H1 (cell line): ENCODE measurements at regions not wholly inside any gene's neighbourhood (a gene's known extent, or its start where the extent isn't known, plus 50 kb on each side); places are given as distances from the start of the nearest gene placed in this dataset.

Experiments
- BACH1 ChIP-seq: IDR thresholded peaks from 2 replicates; pipeline ENCODE4 v1.6.1; 2012; ENCODE audit warnings: low read length, improper control_type of control experiment
- CEBPB ChIP-seq: IDR thresholded peaks from 2 replicates; pipeline ENCODE4 v1.6.1; 2012; ENCODE audit warnings: low read depth, low read length
- CHD2 ChIP-seq: IDR thresholded peaks from 2 replicates; pipeline ENCODE4 v1.6.1; 2012; ENCODE audit warnings: low read length, improper control_type of control experiment
- CTCF ChIP-seq, 3 experiments: IDR thresholded peaks; 1 replicate in 2 of 3; 2 replicates in 1 of 3; pipeline versions ENCODE4 v1.5.1 to v1.6.1; 2011; ENCODE audit warnings: low read length in 3 of 3, mild to moderate bottlenecking in 3 of 3, inconsistent platforms in 2 of 3, low read depth in 1 of 3, moderate library complexity in 1 of 3; ENCODE audit not compliant: insufficient read depth in 1 of 3; ENCODE audit errors: control extremely low read depth in 1 of 3
- EP300 ChIP-seq, 2 experiments: IDR thresholded peaks; 1 replicate in 1 of 2; 2 replicates in 1 of 2; pipeline ENCODE4 v1.6.1; 2011 to 2012; ENCODE audit warnings: low read depth in 2 of 2, low read length in 2 of 2, mild to moderate bottlenecking in 2 of 2, borderline replicate concordance in 1 of 2, inconsistent platforms in 1 of 2, moderate library complexity in 1 of 2
- HDAC6 ChIP-seq: IDR thresholded peaks from one replicate; pipeline ENCODE4 v1.7.1; 2012; ENCODE audit warnings: low read depth, mild to moderate bottlenecking, inconsistent platforms, low read length, moderate library complexity
- JUN ChIP-seq: IDR thresholded peaks from 2 replicates; pipeline ENCODE4 v1.6.1; 2011; ENCODE audit warnings: low read depth, mild to moderate bottlenecking, improper control_type of control experiment, low read length
- JUND ChIP-seq: IDR thresholded peaks from 2 replicates; pipeline ENCODE4 v1.6.1; 2011; ENCODE audit warnings: mild to moderate bottlenecking, improper control_type of control experiment, low read length
- KDM5A ChIP-seq: fragments of 200-600 bp; IDR thresholded peaks from 2 replicates; pipeline ENCODE4 v1.7.1; 2012; ENCODE audit warnings: mild to moderate bottlenecking, low read length, inconsistent platforms, mixed read lengths
- MAX ChIP-seq: IDR thresholded peaks from 2 replicates; pipeline ENCODE4 v1.6.1; 2012; ENCODE audit warnings: inconsistent platforms
- NANOG ChIP-seq: IDR thresholded peaks from 2 replicates; pipeline ENCODE4 v1.6.1; 2011; ENCODE audit warnings: low read length, low read depth, mild to moderate bottlenecking, inconsistent platforms; ENCODE audit not compliant: insufficient read depth, poor library complexity, severe bottlenecking
- RBBP5 ChIP-seq: IDR thresholded peaks from 2 replicates; pipeline ENCODE4 v1.7.1; 2012; ENCODE audit warnings: low read depth, mild to moderate bottlenecking, inconsistent platforms, low read length, moderate library complexity, borderline replicate concordance
- RNF2 ChIP-seq: fragments of 200-900, 300-1000 bp; sonication (generic); IDR thresholded peaks from 2 replicates; pipeline ENCODE4 v1.7.1; 2016; ENCODE audit warnings: borderline replicate concordance, low read depth, mild to moderate bottlenecking, antibody characterized with exemption, low read length; ENCODE audit not compliant: poor library complexity, severe bottlenecking; ENCODE audit errors: missing control alignments
- SIN3A ChIP-seq, 2 experiments: IDR thresholded peaks in 1 of 2; conservative IDR thresholded peaks in 1 of 2; 2 replicates each; pipeline ENCODE4 v1.6.1; 2011 to 2012; ENCODE audit warnings: low read length in 2 of 2, improper control_type of control experiment in 1 of 2, low read depth in 1 of 2, mild to moderate bottlenecking in 1 of 2
- SP4 ChIP-seq: IDR thresholded peaks from 2 replicates; pipeline ENCODE4 v1.6.1; 2012; ENCODE audit warnings: low read length, inconsistent platforms
- TAF7 ChIP-seq: optimal IDR thresholded peaks from 2 replicates; pipeline ENCODE3; 2011; ENCODE audit warnings: low read depth, mild to moderate bottlenecking, inconsistent platforms, low read length, moderate library complexity, borderline replicate concordance
- TEAD4 ChIP-seq: IDR thresholded peaks from 2 replicates; pipeline ENCODE4 v1.6.1; 2012; ENCODE audit warnings: low read depth, low read length, inconsistent platforms, mixed read lengths
- USF2 ChIP-seq: IDR thresholded peaks from 2 replicates; pipeline ENCODE4 v1.6.1; 2011; ENCODE audit warnings: low read length, improper control_type of control experiment

- TF ChIP-seq RNF2 (no peak), CEBPB (peak; percentile 100), SP4 (no peak), CTCF (IDR thresholded peaks at IDR 0.05; ENCODE audit: control extremely low read depth in 1 of 3, insufficient read depth in 1 of 3, low read depth in 1 of 3, low read length in 3 of 3) (peak; percentile 75 to 95 (median 83)), NANOG (no peak), TEAD4 (peak; percentile 27; the same call in 1 of the 2 replicates), TAF7 (no peak), JUND (no peak), RBBP5 (no peak), KDM5A (no peak), BACH1 (no peak), JUN (no peak), CHD2 (no peak), EP300 (IDR thresholded peaks at IDR 0.05; ENCODE audit: borderline replicate concordance in 1 of 2, low read depth in 2 of 2, low read length in 2 of 2) (no peak), USF2 (no peak), SIN3A (conservative IDR thresholded peaks at IDR 0.05 in 1 of 2, IDR thresholded peaks at IDR 0.05 in 1 of 2; ENCODE audit: low read depth in 1 of 2, low read length in 2 of 2) (no peak), HDAC6 (no peak), MAX (no peak)
Observed at GRCh38 chr10:118423800-118424442, 81.8 kb upstream of the FAM204A start (continued).
